Heart right ventricle (tissue), 16 donors: ENCODE measurements at regions not wholly inside any gene's neighbourhood (a gene's known extent, or its start where the extent isn't known, plus 50 kb on each side); places are given as distances from the start of the nearest gene placed in this dataset.

Experiments used
- ATAC-seq, 8 donors: fragments of 200-7000 bp; cut with Tn5 transposase; one replicate each; pipeline ENCODE4 v1.9.1; 2020; ENCODE audit warnings: mild to moderate bottlenecking in 8 of 8, moderate library complexity in 8 of 8, moderate number of reproducible peaks in 1 of 8
- DNase-seq, 2 donors: peaks; one replicate each; pipeline ENCODE4 v3.0.0-alpha.2; 2020
- H3K27ac ChIP-seq, 10 donors: fragments of 200-600 bp; sonication (generic) in 2 of 10; one replicate each; pipeline versions ENCODE4 v1.5.0 to v1.8.0; 2020 to 2022; ENCODE audit warnings: mild to moderate bottlenecking in 3 of 10
- H3K27me3 ChIP-seq, 7 donors: fragments of 200-600 bp; one replicate each; pipeline ENCODE4 v1.8.0; 2021 to 2022; ENCODE audit warnings: mild to moderate bottlenecking in 2 of 7
- H3K36me3 ChIP-seq, 9 donors: fragments of 200-600 bp; sonication (generic) in 1 of 9; one replicate each; pipeline versions ENCODE4 v1.5.0 to v1.8.0; 2020 to 2022; ENCODE audit warnings: mild to moderate bottlenecking in 2 of 9
- H3K4me1 ChIP-seq, 9 donors: fragments of 200-600 bp; sonication (generic) in 1 of 9; one replicate each; pipeline versions ENCODE4 v1.5.0 to v1.8.0; 2020 to 2022; ENCODE audit warnings: mild to moderate bottlenecking in 4 of 9
- H3K4me3 ChIP-seq, 10 donors: fragments of 200-600 bp; sonication (generic) in 2 of 10; one replicate each; pipeline versions ENCODE4 v1.5.0 to v1.8.0; 2020 to 2022; ENCODE audit warnings: mild to moderate bottlenecking in 7 of 10, moderate library complexity in 2 of 10
- H3K9me3 ChIP-seq, 11 donors: fragments of 200-600 bp in 10 of 11; sonication (generic) in 2 of 11; one replicate each; pipeline versions ENCODE4 v1.5.0 to v1.8.0; 2013 to 2022; ENCODE audit warnings: mild to moderate bottlenecking in 2 of 11, control low read depth in 1 of 11, moderate library complexity in 1 of 11
- WGBS, 2 donors: extraction: QIAGEN DNeasy Blood & Tissue Kit; methylation state at CpG; one replicate each; pipeline ENCODE4 v1.1.7; 2013; ENCODE audit warnings: inconsistent platforms in 1 of 2; 5-methylcytosine and 5-hydroxymethylcytosine counted together
- intact Hi-C, 10 donors: fragments of 100-400 bp; cut with DNase I; formaldehyde crosslinking; loops; one replicate each; pipeline versions ENCODE4 v1.11.1 to v1.14.2; 2022
- TF ChIP-seq, protein P1 (sequence below), 9 donors: fragments of 200-600 bp; sonication (generic) in 2 of 9; IDR thresholded peaks; one replicate each; pipeline versions ENCODE4 v1.5.0 to v1.8.0; 2021 to 2022; ENCODE audit warnings: antibody characterized with exemption in 9 of 9, mild to moderate bottlenecking in 5 of 9, moderate library complexity in 1 of 9
- donor health status: Arrhythmogenic right ventricular cardiomyopathy.
- donor health status: ischemic (EF 13 %, LVEDD 7.1; RV severe dilation, severe dysfunction).
- donor health status: healthy with polysubstance abuse.
- donor health status: DM: no; HTN: yes; CAD: no.
- donor health status: DM: no; HTN: no; CAD: no.
- donor health status: ischemic (EF 25% LVEDD 6.9; RV normal size, moderate dysfunction).
- donor health status: ischemic (EF 25% LVEDD 5.7; RV mildly dilated, moderate dysfunction).
- donor health status: healthy.
- donor health status: DM: yes; HTN: yes; CAD: no.
- donor health status: Ischemic cardiomyopathy.
- donor health status: ischemic (EF 35%, LVEDD 5.7; RV mildly dilated, moderate dysfunction).
- donor health status: nonischemic (EF 11% LVEDD 7.7; RV severe dilation, severe dysfunction).
- donor health status: DM: yes; HTN: yes; CAD: no.
- donor health status: PGD.
- donor health status: ischemic (EF 29% LVEDD 5.4; RV normal size, mild dysfunction).
- donor health status: nonischemic (EF 23%, LVEDD 6.1; RV moderate dilation, normal function).

DNA sequence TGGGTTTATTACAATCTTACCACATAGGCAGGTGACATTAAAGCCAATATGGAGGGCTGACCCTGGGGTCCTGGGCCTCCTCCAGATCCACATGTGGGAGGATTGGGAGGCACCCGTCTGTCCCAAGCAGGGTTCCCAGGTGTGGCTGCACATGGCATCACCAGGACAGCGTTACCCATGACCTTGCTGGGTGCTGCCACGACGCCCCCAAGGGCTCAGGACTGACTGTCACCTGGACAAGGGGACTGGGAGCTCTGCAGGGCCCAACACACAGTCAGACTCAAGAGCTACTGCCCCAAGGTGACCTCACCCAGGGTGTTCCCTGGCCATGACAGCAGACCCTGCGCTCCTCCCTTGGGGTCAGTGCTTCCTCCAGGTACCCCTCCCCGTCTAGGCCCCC lies 437.4 kb upstream of the MYT1L start:
- DNase-seq: no peak
- Histone ChIP-seq H3K4me3 (no peak overlapping the region), H3K27ac (no peak overlapping the region), H3K36me3 (no peaks in the 10 kb centered on the region), H3K4me1 (peaks cover 0 to 23% (median 8%) of the 10 kb centered on the region in 9 donors), H3K27me3 (no peaks in the 10 kb centered on the region), H3K9me3 (no peaks in the 10 kb centered on the region)
- 90 to 92% methylated on average over 5 of the region's 6 CpGs for WGBS, 2 donors
- intact Hi-C loops: loop anchor here in 1 of 10 donors (10.0 kb wide), 1 partner anchor 114 kb away; no protein-coding TSS in a partner anchor
- TF ChIP-seq, protein P1, sequence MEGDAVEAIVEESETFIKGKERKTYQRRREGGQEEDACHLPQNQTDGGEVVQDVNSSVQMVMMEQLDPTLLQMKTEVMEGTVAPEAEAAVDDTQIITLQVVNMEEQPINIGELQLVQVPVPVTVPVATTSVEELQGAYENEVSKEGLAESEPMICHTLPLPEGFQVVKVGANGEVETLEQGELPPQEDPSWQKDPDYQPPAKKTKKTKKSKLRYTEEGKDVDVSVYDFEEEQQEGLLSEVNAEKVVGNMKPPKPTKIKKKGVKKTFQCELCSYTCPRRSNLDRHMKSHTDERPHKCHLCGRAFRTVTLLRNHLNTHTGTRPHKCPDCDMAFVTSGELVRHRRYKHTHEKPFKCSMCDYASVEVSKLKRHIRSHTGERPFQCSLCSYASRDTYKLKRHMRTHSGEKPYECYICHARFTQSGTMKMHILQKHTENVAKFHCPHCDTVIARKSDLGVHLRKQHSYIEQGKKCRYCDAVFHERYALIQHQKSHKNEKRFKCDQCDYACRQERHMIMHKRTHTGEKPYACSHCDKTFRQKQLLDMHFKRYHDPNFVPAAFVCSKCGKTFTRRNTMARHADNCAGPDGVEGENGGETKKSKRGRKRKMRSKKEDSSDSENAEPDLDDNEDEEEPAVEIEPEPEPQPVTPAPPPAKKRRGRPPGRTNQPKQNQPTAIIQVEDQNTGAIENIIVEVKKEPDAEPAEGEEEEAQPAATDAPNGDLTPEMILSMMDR (IDR thresholded peaks at IDR 0.05): no peak
- no peak for ATAC-seq

DNA sequence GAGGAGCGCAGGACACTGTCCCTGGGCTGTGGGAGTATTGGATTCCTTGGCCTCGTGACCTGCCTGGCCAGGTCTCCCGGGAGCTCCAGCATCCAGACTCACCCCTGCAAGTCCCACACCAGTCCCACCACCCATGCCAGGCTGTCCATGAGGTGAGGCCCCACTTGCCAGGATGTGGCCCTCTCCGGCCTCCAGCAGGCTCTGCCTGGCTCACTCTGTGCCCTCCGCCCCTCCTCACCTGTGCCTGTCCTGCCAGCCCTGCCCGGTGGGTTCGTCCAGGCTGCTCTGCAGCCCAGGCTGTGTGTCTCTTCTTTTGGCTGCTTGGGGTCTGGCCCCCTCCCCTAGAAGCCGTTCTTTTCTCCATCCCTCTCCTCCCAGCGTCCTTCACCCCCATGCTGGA lies 436.8 kb upstream of the MYT1L start:
- 73 to 75% methylated on average over 9 of the region's 9 CpGs for WGBS, 2 donors
- intact Hi-C loops: loop anchor here in 1 of 10 donors (10.0 kb wide), 1 partner anchor 113 kb away; no protein-coding TSS in a partner anchor
- ATAC-seq: no peak
- Histone ChIP-seq H3K4me3 (no peak overlapping the region), H3K27ac (no peak overlapping the region), H3K9me3 (no peaks in the 10 kb centered on the region), H3K27me3 (no peaks in the 10 kb centered on the region), H3K36me3 (no peaks in the 10 kb centered on the region), H3K4me1 (peaks cover 0 to 25% (median 10%) of the 10 kb centered on the region in 9 donors)
- no peak for DNase-seq
- TF ChIP-seq, protein P1 (IDR thresholded peaks at IDR 0.05): no peak

DNA sequence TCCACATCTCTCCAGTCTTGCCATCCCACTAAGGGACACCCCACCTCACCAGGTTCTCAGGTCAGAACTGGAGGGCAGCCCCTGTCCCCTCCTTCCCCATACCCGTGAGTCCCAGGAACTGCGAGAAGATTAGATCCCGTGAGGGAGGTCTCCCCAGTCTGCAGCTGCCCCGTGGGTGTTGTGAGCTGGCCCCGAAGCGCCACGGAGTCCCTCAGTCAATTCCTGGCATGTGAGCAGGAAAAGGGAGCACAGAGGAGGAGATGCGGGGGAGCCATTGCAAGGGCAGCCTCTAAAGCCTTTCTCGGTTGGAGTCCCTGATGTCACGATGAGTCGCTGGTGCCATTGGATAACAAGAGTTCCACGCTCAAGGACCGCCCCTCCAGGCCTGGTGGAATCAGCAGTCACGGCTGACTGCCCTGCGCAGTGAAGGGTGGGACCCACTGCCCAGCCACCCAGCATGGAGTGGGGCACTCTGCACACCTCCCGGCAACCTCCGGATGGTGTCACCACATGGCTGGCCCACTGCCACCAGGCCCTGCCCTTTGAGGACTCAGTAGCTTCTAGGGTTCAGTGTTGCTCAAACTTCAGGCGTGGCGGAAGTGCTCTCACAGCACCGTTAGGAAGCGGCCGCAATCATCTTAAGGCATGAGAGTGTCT lies 434.9 kb upstream of the MYT1L start:
- TF ChIP-seq, protein P1 (IDR thresholded peaks at IDR 0.05): no peak
- intact Hi-C loops: loop anchor here in 1 of 10 donors (10.0 kb wide), 1 partner anchor 111 kb away; no protein-coding TSS in a partner anchor
- Histone ChIP-seq H3K27ac (no peak overlapping the region), H3K4me3 (no peak overlapping the region), H3K9me3 (peaks cover 0 to 6% (median 0%) of the 10 kb centered on the region in 11 donors), H3K27me3 (no peaks in the 10 kb centered on the region), H3K36me3 (no peaks in the 10 kb centered on the region), H3K4me1 (peaks cover 0 to 25% (median 10%) of the 10 kb centered on the region in 9 donors)
- 88 to 93% methylated on average over 22 of the region's 22 CpGs for WGBS, 2 donors
- no peak for DNase-seq
- no peak for ATAC-seq

DNA sequence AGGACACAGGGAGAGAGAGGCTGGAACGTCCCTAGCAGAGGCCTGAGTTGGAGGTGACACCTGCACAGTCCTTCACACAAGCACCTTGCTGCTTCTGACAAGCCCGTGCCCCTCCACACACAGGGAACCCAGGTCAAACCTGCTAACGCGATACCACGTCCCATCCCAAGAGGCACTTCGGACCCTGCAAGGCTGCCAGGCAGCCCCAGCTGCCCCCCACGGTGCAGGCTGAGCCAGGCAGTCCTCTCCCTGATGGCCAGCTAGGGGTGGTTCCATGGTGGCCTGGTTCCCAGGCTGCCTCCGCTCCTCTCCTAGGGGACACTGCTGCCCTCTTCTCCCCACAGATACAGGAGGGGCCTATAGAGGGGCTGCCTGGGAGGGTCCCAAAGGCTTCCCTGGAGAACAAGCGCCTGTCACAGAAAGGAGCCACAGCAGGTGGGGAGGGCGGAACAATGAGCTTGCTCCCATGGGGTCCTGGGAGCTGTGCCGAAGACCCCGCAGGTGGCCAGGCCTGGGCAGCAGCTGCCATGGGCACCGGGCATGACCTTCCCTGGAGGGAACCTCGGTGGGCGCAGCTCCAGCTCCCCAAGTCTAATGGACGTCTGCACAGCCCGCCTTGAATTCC lies 434.2 kb upstream of the MYT1L start:
- H3K27me3 ChIP-seq: no peaks in the 10 kb centered on the region
- 83 to 88% methylated on average over 17 of the region's 17 CpGs for WGBS, 2 donors
- DNase-seq (no peak), ATAC-seq (no peak)
- TF ChIP-seq, protein P1 (IDR thresholded peaks at IDR 0.05): no peak
- intact Hi-C loops: loop anchor here in 1 of 10 donors (10.0 kb wide), 1 partner anchor 110 kb away; no protein-coding TSS in a partner anchor
- no peaks in the 10 kb centered on the region for H3K36me3 ChIP-seq
- H3K27ac ChIP-seq: no peak overlapping the region
- peaks cover 0 to 21% (median 9%) of the 10 kb centered on the region in 9 donors for H3K4me1 ChIP-seq
- no peak overlapping the region for H3K4me3 ChIP-seq
- H3K9me3 ChIP-seq: peaks cover 0 to 12% (median 5%) of the 10 kb centered on the region in 11 donors
